Epithelial cell of proximal tubule (primary cell): ENCODE measurements at regions not wholly inside any gene's neighbourhood (a gene's known extent, or its start where the extent isn't known, plus 50 kb on each side); places are given as distances from the start of the nearest gene placed in this dataset.

Experiments used
- DNase-seq: peaks from one replicate; pipeline ENCODE4 v3.0.0-alpha.2; 2011; ENCODE audit warnings: low read depth
- H3K4me3 ChIP-seq: 2 replicates; pipeline ENCODE4 v1.5.1; 2011; ENCODE audit warnings: low read depth, mild to moderate bottlenecking, low read length
- TF ChIP-seq, protein P1 (sequence below): conservative IDR thresholded peaks from 2 replicates; pipeline ENCODE4 v1.5.1; 2012; ENCODE audit warnings: low read depth, mild to moderate bottlenecking, low read length

DNA sequence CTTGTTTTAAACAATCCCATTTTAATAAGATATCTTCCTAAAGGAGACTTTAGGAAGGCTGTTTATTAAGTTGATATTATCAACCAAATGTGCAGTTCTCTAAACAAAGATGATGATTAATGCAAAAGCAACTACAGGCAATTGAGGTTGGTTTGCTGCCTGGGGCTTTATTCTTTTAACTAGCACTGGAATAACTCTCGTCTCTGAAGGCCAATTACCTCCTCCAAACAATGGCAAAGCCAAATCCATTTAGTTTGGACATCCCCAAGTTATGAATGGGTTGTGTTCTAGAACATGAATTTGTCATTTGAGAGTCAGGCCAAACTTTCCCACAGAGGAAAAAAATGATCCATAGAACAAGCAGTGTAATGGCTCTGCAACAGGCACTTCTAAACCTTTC lies 114.1 kb downstream of the SLC16A9 start:
- no peak for DNase-seq
- no peak overlapping the region for H3K4me3 ChIP-seq
- TF ChIP-seq, protein P1, sequence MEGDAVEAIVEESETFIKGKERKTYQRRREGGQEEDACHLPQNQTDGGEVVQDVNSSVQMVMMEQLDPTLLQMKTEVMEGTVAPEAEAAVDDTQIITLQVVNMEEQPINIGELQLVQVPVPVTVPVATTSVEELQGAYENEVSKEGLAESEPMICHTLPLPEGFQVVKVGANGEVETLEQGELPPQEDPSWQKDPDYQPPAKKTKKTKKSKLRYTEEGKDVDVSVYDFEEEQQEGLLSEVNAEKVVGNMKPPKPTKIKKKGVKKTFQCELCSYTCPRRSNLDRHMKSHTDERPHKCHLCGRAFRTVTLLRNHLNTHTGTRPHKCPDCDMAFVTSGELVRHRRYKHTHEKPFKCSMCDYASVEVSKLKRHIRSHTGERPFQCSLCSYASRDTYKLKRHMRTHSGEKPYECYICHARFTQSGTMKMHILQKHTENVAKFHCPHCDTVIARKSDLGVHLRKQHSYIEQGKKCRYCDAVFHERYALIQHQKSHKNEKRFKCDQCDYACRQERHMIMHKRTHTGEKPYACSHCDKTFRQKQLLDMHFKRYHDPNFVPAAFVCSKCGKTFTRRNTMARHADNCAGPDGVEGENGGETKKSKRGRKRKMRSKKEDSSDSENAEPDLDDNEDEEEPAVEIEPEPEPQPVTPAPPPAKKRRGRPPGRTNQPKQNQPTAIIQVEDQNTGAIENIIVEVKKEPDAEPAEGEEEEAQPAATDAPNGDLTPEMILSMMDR = no peak

DNA sequence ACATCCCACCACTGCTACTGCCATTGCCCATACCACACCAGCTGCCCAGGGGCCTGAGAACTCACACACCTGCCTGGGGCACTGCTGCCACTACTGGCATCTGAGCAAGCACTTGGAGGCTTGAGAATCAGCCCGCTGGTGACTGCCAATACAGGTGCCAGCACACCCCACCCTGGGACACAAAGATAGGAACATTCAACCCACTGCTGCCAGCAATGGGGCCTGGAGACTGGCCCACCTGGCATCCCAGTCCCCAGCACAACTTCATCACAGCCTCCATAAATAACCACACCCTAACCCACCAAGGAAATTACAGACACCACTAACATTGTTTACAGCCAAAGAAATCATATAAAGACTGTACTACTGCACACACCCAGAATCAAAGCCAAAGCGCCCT lies 115.9 kb downstream of the SLC16A9 start:
- TF ChIP-seq, protein P1 = no peak
- no peak overlapping the region for H3K4me3 ChIP-seq
- DNase-seq = no peak

DNA sequence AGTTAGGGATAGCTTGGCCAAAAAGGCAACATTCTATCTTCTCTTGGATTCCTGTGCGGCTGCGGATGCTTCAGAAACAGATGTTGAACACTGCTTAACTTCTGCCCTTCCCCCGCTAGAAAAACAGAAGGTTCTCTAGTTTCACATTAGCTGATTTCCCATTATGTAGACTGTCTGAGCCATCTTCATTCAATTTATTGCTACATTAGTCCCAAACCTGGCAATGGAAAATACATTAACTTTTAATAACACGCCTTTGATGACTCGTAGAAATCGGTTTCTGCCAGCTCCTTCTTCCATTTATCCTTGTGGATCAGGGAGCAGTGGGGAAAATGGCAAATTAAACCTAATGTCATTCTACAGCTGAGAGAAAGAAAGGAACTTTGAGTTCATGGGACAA lies 119.9 kb downstream of the SLC16A9 start:
- TF ChIP-seq, protein P1 = no peak
- no peak for DNase-seq
- no peak overlapping the region for H3K4me3 ChIP-seq

- H3K4me3 ChIP-seq = no peak overlapping the region
- TF ChIP-seq, protein P1 = no peak
- DNase-seq = no peak
These were observed 120.9 kb downstream of the SLC16A9 start for GRCh38 chr10:59588791-59589190.

DNA sequence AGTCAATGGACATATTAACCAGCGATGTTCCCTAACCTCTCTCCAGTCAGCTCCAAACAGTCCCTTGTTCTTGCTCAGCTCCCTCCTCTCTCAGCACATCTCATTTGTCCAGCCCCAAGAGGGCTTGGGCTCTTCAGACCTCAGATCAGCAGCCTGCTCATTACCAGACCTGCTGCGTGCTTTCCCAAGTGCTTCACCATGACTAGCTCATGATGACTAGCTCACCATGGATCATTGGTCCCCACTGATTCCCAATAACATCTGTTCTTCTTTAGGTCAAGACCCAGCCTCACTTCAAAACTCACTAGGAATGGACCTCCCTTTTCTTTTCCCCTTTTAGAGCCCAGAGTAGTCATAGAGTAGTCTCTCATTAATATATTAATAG lies 121.9 kb downstream of the SLC16A9 start:
- H3K4me3 ChIP-seq = no peak overlapping the region
- TF ChIP-seq, protein P1 = no peak
- no peak for DNase-seq

- DNase-seq = no peak
- no peak overlapping the region for H3K4me3 ChIP-seq
- TF ChIP-seq, protein P1 = no peak
These were observed 122.4 kb downstream of the SLC16A9 start for GRCh38 chr10:59587083-59587755.

GRCh38 chr10:59586407-59586891 lies 123.2 kb downstream of the SLC16A9 start:
- DNase-seq = no peak
- H3K4me3 ChIP-seq = no peak overlapping the region
- TF ChIP-seq, protein P1 = peak; percentile 13
